ENCODE measurements at regions not wholly inside any gene's neighbourhood (a gene's known extent, or its start where the extent isn't known, plus 50 kb on each side); places are given as distances from the start of the nearest gene placed in this dataset.
"Not testable (repeated sequence)": the region's sequence is repeated elsewhere in the genome, so short reads cannot be mapped to it uniquely, and the experiment has no call there.

DNA sequence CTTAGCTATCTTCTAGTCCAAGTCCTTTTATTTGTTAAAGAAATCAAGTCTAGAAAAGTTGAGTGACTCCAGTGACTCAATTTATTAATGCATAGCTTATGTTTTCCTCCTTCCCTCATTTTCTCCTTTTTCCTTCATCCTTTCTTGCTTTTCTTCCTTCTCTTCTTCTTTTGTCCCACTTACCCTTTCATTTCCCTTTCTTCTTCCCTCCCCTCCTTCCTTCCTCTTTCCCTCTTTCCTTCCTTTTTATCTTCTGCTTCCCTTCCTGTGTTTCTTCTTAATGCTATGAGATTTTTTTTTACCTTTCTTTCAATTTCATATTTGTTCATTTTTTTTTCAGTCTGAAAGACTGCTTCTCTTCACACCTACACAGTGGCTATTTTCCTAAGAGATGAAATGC lies 555.5 kb downstream of the PIK3C3 start:
- TF ChIP-seq, protein P1, sequence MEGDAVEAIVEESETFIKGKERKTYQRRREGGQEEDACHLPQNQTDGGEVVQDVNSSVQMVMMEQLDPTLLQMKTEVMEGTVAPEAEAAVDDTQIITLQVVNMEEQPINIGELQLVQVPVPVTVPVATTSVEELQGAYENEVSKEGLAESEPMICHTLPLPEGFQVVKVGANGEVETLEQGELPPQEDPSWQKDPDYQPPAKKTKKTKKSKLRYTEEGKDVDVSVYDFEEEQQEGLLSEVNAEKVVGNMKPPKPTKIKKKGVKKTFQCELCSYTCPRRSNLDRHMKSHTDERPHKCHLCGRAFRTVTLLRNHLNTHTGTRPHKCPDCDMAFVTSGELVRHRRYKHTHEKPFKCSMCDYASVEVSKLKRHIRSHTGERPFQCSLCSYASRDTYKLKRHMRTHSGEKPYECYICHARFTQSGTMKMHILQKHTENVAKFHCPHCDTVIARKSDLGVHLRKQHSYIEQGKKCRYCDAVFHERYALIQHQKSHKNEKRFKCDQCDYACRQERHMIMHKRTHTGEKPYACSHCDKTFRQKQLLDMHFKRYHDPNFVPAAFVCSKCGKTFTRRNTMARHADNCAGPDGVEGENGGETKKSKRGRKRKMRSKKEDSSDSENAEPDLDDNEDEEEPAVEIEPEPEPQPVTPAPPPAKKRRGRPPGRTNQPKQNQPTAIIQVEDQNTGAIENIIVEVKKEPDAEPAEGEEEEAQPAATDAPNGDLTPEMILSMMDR (conservative IDR thresholded peaks at IDR 0.05; ENCODE audit: control insufficient read depth, insufficient read depth, low read depth, low read length): no peak

DNA sequence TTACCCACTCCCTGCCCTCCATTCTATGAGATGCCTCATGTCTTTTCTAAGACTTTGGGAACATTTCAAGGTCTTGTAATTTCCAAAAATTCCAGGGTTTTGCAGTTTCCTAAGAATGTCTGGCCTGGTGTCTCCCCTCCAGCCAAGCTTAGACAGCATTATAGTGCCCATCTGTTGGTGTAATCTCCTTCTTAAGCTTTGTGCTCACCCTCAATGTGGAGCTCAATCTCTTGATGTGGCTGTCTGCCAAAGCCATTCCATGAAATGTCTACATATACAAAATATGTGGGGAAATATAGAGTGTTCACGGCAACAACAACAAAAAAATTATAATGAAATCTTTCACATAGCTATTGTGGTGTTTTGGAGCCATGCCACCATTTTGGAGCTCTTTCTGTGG lies 558.4 kb downstream of the PIK3C3 start:
- TF ChIP-seq, protein P1 (conservative IDR thresholded peaks at IDR 0.05; ENCODE audit: control insufficient read depth, insufficient read depth, low read depth, low read length): no peak
- no peak overlapping the region for H3K4me3 ChIP-seq (ENCODE audit: control insufficient read depth, low read depth, low read length)
- DNase-seq (ENCODE audit: low read depth): no peak

More for the DNA sequence above, 555.5 kb downstream of the PIK3C3 start:
- H3K4me3 ChIP-seq (ENCODE audit: control insufficient read depth, low read depth, low read length): no peak overlapping the region
- DNase-seq (ENCODE audit: low read depth): no peak

DNA sequence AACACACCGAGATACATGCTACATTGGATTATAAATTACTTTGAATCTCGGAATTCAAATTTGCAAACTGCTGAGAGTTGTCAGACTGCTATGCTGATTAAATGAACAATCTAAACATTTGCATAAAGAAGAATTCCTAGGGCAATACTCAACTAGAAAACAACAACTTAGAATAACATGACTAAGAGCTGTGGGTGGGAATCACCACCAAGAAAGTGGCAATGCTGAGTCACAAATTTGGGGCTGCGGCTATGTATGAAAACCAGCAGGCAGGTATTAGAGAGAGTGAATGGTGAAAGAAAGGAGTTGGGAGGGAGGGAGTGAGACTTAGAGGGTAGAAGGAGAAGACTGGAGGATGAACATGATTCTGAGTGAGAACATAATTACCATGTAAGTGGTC lies 559.5 kb downstream of the PIK3C3 start:
- no peak overlapping the region for H3K4me3 ChIP-seq (ENCODE audit: control insufficient read depth, low read depth, low read length)
- TF ChIP-seq, protein P1 (conservative IDR thresholded peaks at IDR 0.05; ENCODE audit: control insufficient read depth, insufficient read depth, low read depth, low read length): no peak
- DNase-seq (ENCODE audit: low read depth): peak; percentile 28

DNA sequence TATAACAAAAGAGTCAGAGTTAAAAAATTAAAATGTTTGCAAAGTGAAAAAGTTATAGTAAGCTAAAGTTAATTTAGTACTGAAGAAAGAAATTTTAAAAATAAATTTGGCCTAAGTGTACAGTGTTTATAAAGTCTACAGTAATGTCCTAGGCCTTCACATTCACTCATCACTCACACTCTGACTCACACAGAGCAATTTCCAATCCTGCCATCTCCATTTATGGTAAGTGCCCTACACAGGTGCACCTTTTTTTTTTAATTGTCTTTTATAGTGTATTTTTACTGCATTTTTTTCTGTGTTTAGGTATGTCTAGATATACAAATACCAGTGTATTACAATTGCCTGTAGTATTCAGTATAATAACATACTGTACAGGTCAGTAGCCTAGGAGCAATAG lies 562.9 kb downstream of the PIK3C3 start:
- H3K4me3 ChIP-seq (ENCODE audit: control insufficient read depth, low read depth, low read length): no peak overlapping the region
- DNase-seq (ENCODE audit: low read depth): no peak
- TF ChIP-seq, protein P1 (conservative IDR thresholded peaks at IDR 0.05; ENCODE audit: control insufficient read depth, insufficient read depth, low read depth, low read length): no peak

DNA sequence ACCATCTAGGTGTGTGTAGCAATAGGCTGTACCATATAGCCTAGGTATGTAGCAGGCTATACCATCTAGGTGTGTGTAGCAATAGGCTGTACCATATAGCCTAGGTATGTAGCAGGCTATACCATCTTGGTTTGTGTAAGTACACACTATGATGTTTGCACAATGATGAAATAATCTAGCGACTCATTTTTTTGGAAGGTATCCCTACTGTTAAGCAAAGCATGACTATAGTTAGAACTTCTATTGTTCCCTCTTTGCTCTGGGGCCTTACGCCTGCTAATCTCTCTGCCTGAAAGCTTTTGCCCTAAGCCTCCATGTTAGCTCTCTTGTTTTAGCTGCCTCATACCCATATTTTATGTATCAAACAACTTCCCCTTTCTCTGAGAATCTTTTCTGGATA lies 563.3 kb downstream of the PIK3C3 start:
- DNase-seq (ENCODE audit: low read depth): peak; percentile 3
- not testable (repeated sequence) for H3K4me3 ChIP-seq (ENCODE audit: control insufficient read depth, low read depth, low read length)

DNA sequence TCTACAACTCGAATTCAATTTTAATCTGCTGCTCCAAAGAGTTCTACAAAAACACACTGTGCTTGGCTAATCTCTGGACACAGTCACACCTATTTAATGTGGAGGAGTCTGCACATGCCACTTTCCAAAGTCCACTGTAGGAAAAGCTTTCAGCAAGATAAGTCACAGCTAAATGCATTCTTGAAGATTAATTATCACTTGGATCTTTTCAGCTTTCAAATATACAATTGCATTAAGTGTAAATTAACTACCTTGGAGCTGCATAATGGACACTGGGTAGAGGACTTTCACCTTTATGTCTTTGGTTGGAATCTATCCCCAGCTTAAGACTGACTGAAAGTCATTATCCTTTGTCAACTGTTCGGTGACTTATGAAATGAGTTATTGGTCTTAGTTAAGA lies 565.1 kb downstream of the PIK3C3 start:
- no peak for DNase-seq (ENCODE audit: low read depth)
- TF ChIP-seq, protein P1 (conservative IDR thresholded peaks at IDR 0.05; ENCODE audit: control insufficient read depth, insufficient read depth, low read depth, low read length): no peak
- H3K4me3 ChIP-seq (ENCODE audit: control insufficient read depth, low read depth, low read length): no peak overlapping the region

DNA sequence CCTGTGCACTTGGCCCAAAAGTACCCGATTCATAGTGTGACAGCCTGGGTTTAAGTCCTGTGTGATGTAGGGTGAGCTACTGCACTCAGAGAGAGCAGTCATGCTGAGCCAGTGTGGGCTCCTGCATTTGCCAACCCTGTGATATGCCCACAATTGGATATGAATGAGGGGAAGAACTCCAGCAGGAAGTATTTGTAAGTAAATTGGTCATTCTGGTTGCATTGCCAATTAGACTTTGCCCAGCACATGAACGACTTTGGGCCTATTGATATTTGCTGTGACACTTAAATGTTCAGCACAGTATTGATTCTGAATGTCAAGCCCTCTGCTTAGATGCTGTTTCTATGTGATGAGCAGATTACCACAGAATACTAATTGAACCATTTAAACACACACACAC lies 570.9 kb downstream of the PIK3C3 start:
- H3K4me3 ChIP-seq (ENCODE audit: control insufficient read depth, low read depth, low read length): no peak overlapping the region
- no peak for DNase-seq (ENCODE audit: low read depth)
- TF ChIP-seq, protein P1 (conservative IDR thresholded peaks at IDR 0.05; ENCODE audit: control insufficient read depth, insufficient read depth, low read depth, low read length): no peak

All from fibroblast of mammary gland (primary cell).